ENCODE measurements at regions not wholly inside any gene's neighbourhood (a gene's known extent, or its start where the extent isn't known, plus 50 kb on each side); places are given as distances from the start of the nearest gene placed in this dataset.

GRCh38 chr2:18959952-18960717 is 370.8 kb upstream of the NT5C1B start:
- Histone ChIP-seq H3K27me3 (replicated peaks; ENCODE audit: control insufficient read depth, insufficient read depth, low read length) (no peaks in the 10 kb centered on the region; the same call in 1 of the 2 replicates), H3K36me3 (ENCODE audit: control insufficient read depth, insufficient read depth, low read length) (no peaks in the 10 kb centered on the region), H3K4me3 (ENCODE audit: low read depth, low read length) (no peak overlapping the region), H3K4me1 (no peaks in the 10 kb centered on the region), H3K9me3 (no peaks in the 10 kb centered on the region)
- no peak overlapping the region for H3K4me3 Mint-ChIP-seq (ENCODE audit: unreplicated experiment)
- POLR2A ChIA-PET, result no interaction called here
- no peaks in the 10 kb centered on the region for H3K36me3 Mint-ChIP-seq (ENCODE audit: insufficient read depth, unreplicated experiment)
- peaks cover 2% of the 10 kb centered on the region for H3K27me3 Mint-ChIP-seq (ENCODE audit: insufficient read depth, unreplicated experiment)
- no peak for DNase-seq
- intact Hi-C loops (cut with micrococcal nuclease; ENCODE audit: unreplicated experiment), result no loop called here
- CTCF ChIA-PET, result interaction anchor here (0.6 kb wide), 2 partner anchors 240 to 339 kb away, joined by 3 read pairs; no protein-coding TSS in a partner anchor
- no TSS peak for BruUV-seq (replicated peaks)
- H3K27ac Mint-ChIP-seq (ENCODE audit: unreplicated experiment), result no peak overlapping the region
- TF ChIP-seq CTCF (IDR thresholded peaks at IDR 0.05; ENCODE audit: insufficient read depth in 1 of 2, low read depth in 1 of 2, low read length in 1 of 2, severe bottlenecking in 1 of 2, unreplicated experiment in 1 of 2), result no peak
- no peaks in the 10 kb centered on the region for H3K4me1 Mint-ChIP-seq (ENCODE audit: low read depth, unreplicated experiment)
- H3K9me3 Mint-ChIP-seq (ENCODE audit: unreplicated experiment), result no peaks in the 10 kb centered on the region

DNA sequence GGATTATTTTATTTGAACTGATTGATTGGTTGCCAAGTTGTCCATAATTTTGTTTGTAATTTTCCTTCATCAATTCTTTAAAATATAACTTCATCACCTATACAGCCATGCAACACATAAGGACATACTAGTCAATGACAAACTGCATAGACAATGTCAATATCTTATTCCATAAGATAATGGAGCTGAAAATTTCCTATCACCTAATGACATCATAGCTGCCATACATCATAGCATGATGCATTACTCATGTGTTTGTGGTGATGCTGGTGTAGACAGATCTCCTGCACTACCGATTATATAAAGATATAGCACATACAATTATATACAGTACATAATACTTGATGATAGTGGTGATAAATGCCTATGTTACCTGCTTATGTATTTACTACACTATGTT is 369.8 kb upstream of the NT5C1B start:
- H3K27me3 Mint-ChIP-seq (ENCODE audit: insufficient read depth, unreplicated experiment), result peaks cover 4% of the 10 kb centered on the region
- Histone ChIP-seq H3K4me3 (ENCODE audit: low read depth, low read length) (no peak overlapping the region), H3K27me3 (replicated peaks; ENCODE audit: control insufficient read depth, insufficient read depth, low read length) (no peaks in the 10 kb centered on the region; the same call in 1 of the 2 replicates), H3K4me1 (no peaks in the 10 kb centered on the region), H3K36me3 (ENCODE audit: control insufficient read depth, insufficient read depth, low read length) (no peaks in the 10 kb centered on the region), H3K9me3 (no peaks in the 10 kb centered on the region)
- no peak for TF ChIP-seq CTCF (IDR thresholded peaks at IDR 0.05; ENCODE audit: insufficient read depth in 1 of 2, low read depth in 1 of 2, low read length in 1 of 2, severe bottlenecking in 1 of 2, unreplicated experiment in 1 of 2)
- no peak for DNase-seq
- ChIA-PET CTCF (no interaction called here), POLR2A (no interaction called here)
- intact Hi-C loops (cut with micrococcal nuclease; ENCODE audit: unreplicated experiment), result no loop called here
- H3K27ac Mint-ChIP-seq (ENCODE audit: unreplicated experiment), result no peak overlapping the region
- no peaks in the 10 kb centered on the region for H3K36me3 Mint-ChIP-seq (ENCODE audit: insufficient read depth, unreplicated experiment)
- no peaks in the 10 kb centered on the region for H3K9me3 Mint-ChIP-seq (ENCODE audit: unreplicated experiment)
- no peaks in the 10 kb centered on the region for H3K4me1 Mint-ChIP-seq (ENCODE audit: low read depth, unreplicated experiment)
- H3K4me3 Mint-ChIP-seq (ENCODE audit: unreplicated experiment), result no peak overlapping the region
- no TSS peak for BruUV-seq (replicated peaks)

GRCh38 chr2:18957909-18958308 is 368.5 kb upstream of the NT5C1B start:
- DNase-seq, result no peak
- H3K4me3 ChIP-seq (ENCODE audit: low read depth, low read length), result no peak overlapping the region
- Mint-ChIP-seq H3K4me1 (ENCODE audit: low read depth, unreplicated experiment) (no peaks in the 10 kb centered on the region), H3K4me3 (ENCODE audit: unreplicated experiment) (no peak overlapping the region), H3K9me3 (ENCODE audit: unreplicated experiment) (no peaks in the 10 kb centered on the region), H3K36me3 (ENCODE audit: insufficient read depth, unreplicated experiment) (no peaks in the 10 kb centered on the region), H3K27ac (ENCODE audit: unreplicated experiment) (no peak overlapping the region), H3K27me3 (ENCODE audit: insufficient read depth, unreplicated experiment) (peaks cover 4% of the 10 kb centered on the region)
- ChIA-PET POLR2A (no interaction called here), CTCF (no interaction called here)
- no peaks in the 10 kb centered on the region for H3K9me3 ChIP-seq
- H3K36me3 ChIP-seq (ENCODE audit: control insufficient read depth, insufficient read depth, low read length), result no peaks in the 10 kb centered on the region
- intact Hi-C loops (cut with micrococcal nuclease; ENCODE audit: unreplicated experiment), result no loop called here
- H3K27me3 ChIP-seq (replicated peaks; ENCODE audit: control insufficient read depth, insufficient read depth, low read length), result no peaks in the 10 kb centered on the region; the same call in 1 of the 2 replicates
- TF ChIP-seq CTCF (IDR thresholded peaks at IDR 0.05; ENCODE audit: insufficient read depth in 1 of 2, low read depth in 1 of 2, low read length in 1 of 2, severe bottlenecking in 1 of 2, unreplicated experiment in 1 of 2), result no peak
- no peaks in the 10 kb centered on the region for H3K4me1 ChIP-seq
- no TSS peak for BruUV-seq (replicated peaks)
